ENCODE measurements at regions not wholly inside any gene's neighbourhood (a gene's known extent, or its start where the extent isn't known, plus 50 kb on each side); places are given as distances from the start of the nearest gene placed in this dataset.

GRCh38 chr5:57695706-57696388 is 213.2 kb upstream of the ACTBL2 start:
- no peak overlapping the region for H3K4me3 ChIP-seq (ENCODE audit: low read depth in 2 of 2, low read length in 1 of 2)
- POLR2A ChIA-PET: no interaction called here
- H2AFZ ChIP-seq (ENCODE audit: low read depth): no peak overlapping the region; the same call in 1 of the 2 replicates
- no peaks in the 10 kb centered on the region for H3K79me2 ChIP-seq (ENCODE audit: insufficient read depth)
- TF ChIP-seq MEF2A (IDR thresholded peaks at IDR 0.05; ENCODE audit: borderline replicate concordance, low read depth): no peak
- TF ChIP-seq NRF1 (IDR thresholded peaks at IDR 0.05; ENCODE audit: low read depth, low read length): no peak
- TF ChIP-seq CHD2 (IDR thresholded peaks at IDR 0.05; ENCODE audit: low read length, partially characterized antibody): no peak
- TF ChIP-seq, protein P1, sequence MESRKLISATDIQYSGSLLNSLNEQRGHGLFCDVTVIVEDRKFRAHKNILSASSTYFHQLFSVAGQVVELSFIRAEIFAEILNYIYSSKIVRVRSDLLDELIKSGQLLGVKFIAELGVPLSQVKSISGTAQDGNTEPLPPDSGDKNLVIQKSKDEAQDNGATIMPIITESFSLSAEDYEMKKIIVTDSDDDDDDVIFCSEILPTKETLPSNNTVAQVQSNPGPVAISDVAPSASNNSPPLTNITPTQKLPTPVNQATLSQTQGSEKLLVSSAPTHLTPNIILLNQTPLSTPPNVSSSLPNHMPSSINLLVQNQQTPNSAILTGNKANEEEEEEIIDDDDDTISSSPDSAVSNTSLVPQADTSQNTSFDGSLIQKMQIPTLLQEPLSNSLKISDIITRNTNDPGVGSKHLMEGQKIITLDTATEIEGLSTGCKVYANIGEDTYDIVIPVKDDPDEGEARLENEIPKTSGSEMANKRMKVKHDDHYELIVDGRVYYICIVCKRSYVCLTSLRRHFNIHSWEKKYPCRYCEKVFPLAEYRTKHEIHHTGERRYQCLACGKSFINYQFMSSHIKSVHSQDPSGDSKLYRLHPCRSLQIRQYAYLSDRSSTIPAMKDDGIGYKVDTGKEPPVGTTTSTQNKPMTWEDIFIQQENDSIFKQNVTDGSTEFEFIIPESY (IDR thresholded peaks at IDR 0.05; ENCODE audit: borderline replicate concordance, low read depth): no peak
- no peak for TF ChIP-seq FOXJ3 (CRISPR knock-in tag; IDR thresholded peaks at IDR 0.05)
- no peak for TF ChIP-seq POLR2AphosphoS5 (IDR thresholded peaks at IDR 0.05; ENCODE audit: low read depth, low read length)
- TF ChIP-seq FOXM1 (IDR thresholded peaks at IDR 0.05; ENCODE audit: low read depth): no peak
- no peak for TF ChIP-seq FOSL2 (IDR thresholded peaks at IDR 0.05; ENCODE audit: borderline replicate concordance, low read depth)
- TF ChIP-seq RFX5 (IDR thresholded peaks at IDR 0.05; ENCODE audit: low read length): no peak
- no peak for TF ChIP-seq SMC3 (IDR thresholded peaks at IDR 0.05; ENCODE audit: low read depth, low read length)
- TF ChIP-seq USF1 (IDR thresholded peaks at IDR 0.05; ENCODE audit: borderline replicate concordance, low read depth): no peak
- TF ChIP-seq, protein P2, sequence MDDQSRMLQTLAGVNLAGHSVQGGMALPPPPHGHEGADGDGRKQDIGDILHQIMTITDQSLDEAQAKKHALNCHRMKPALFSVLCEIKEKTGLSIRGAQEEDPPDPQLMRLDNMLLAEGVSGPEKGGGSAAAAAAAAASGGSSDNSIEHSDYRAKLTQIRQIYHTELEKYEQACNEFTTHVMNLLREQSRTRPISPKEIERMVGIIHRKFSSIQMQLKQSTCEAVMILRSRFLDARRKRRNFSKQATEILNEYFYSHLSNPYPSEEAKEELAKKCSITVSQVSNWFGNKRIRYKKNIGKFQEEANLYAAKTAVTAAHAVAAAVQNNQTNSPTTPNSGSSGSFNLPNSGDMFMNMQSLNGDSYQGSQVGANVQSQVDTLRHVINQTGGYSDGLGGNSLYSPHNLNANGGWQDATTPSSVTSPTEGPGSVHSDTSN (IDR thresholded peaks at IDR 0.05): no peak
- no peak for TF ChIP-seq EZH2phosphoT487 (IDR thresholded peaks at IDR 0.05; ENCODE audit: borderline replicate concordance, low read depth)
- TF ChIP-seq RXRA (IDR thresholded peaks at IDR 0.05; ENCODE audit: borderline replicate concordance, low read depth): no peak
- TF ChIP-seq, protein P3, sequence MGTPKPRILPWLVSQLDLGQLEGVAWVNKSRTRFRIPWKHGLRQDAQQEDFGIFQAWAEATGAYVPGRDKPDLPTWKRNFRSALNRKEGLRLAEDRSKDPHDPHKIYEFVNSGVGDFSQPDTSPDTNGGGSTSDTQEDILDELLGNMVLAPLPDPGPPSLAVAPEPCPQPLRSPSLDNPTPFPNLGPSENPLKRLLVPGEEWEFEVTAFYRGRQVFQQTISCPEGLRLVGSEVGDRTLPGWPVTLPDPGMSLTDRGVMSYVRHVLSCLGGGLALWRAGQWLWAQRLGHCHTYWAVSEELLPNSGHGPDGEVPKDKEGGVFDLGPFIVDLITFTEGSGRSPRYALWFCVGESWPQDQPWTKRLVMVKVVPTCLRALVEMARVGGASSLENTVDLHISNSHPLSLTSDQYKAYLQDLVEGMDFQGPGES (IDR thresholded peaks at IDR 0.05; ENCODE audit: low read depth, low read length): no peak
- no peak for TF ChIP-seq REST (IDR thresholded peaks at IDR 0.05; ENCODE audit: low read depth, low read length)
- H3K9ac ChIP-seq: no peak overlapping the region
- H3K27ac ChIP-seq (ENCODE audit: low read depth in 2 of 2, low read length in 1 of 2): no peak overlapping the region
- no peak overlapping the region for H3K4me2 ChIP-seq
- CTCF ChIA-PET: interaction anchor here (1.0 to 1.5 kb wide), 3 partner anchors 82 to 84 kb away, joined by 3 read pairs; no protein-coding TSS in a partner anchor
- H3K9me2 ChIP-seq: no peaks in the 10 kb centered on the region
- H4K20me1 ChIP-seq (ENCODE audit: insufficient read depth): no peaks in the 10 kb centered on the region
- H3K4me1 ChIP-seq (ENCODE audit: control insufficient read depth in 1 of 2, insufficient read depth in 2 of 2, low read depth in 1 of 2, low read length in 1 of 2): peaks cover 9 to 12% of the 10 kb centered on the region in 2 experiments; a peak in 3 of 4 replicates
- DNase-seq: no peak
- no peaks in the 10 kb centered on the region for H3K27me3 ChIP-seq (ENCODE audit: insufficient read depth)
- no peaks in the 10 kb centered on the region for H3K36me3 ChIP-seq (replicated peaks in 1 of 2; ENCODE audit: control insufficient read depth in 1 of 2, insufficient read depth in 2 of 2, low read length in 1 of 2)
- H3K9me3 ChIP-seq: no peaks in the 10 kb centered on the region
- peaks cover 8% of the 10 kb centered on the region for H3F3A ChIP-seq (replicated peaks; ENCODE audit: insufficient read depth)
- WGBS (ENCODE audit: low lambda C conversion rate): 71% methylated on average over 1 of the region's 4 CpGs
